DND-41 (cell line): ENCODE measurements at regions not wholly inside any gene's neighbourhood (a gene's known extent, or its start where the extent isn't known, plus 50 kb on each side); places are given as distances from the start of the nearest gene placed in this dataset.

Experiments used
- ATAC-seq: fragments of 200-7000 bp; cut with Tn5 transposase; 3 replicates; pipeline ENCODE4 v1.9.1; 2021; ENCODE audit warnings: low read depth; ENCODE audit not compliant: insufficient read depth
- DNase-seq: peaks from one replicate; pipeline ENCODE4 v3.0.0-alpha.2; 2020
- H2AFZ ChIP-seq: 2 replicates; pipeline ENCODE4 v1.6.0; 2012; ENCODE audit warnings: low read depth, low read length
- H3K27ac ChIP-seq: 2 replicates; pipeline ENCODE4 v1.5.1; 2012; ENCODE audit warnings: low read length, inconsistent platforms
- H3K27me3 ChIP-seq: fragments of 200-600 bp; sonication (generic); 2 replicates; pipeline ENCODE4 v1.6.0; 2012; ENCODE audit warnings: low read length, mild to moderate bottlenecking, inconsistent platforms; ENCODE audit not compliant: insufficient read depth, poor library complexity
- H3K36me3 ChIP-seq: 2 replicates; pipeline ENCODE4 v1.5.1; 2012; ENCODE audit warnings: low read length, inconsistent platforms; ENCODE audit not compliant: insufficient read depth
- H3K4me1 ChIP-seq: 2 replicates; pipeline ENCODE4 v1.5.1; 2012; ENCODE audit warnings: mild to moderate bottlenecking, low read length; ENCODE audit not compliant: insufficient read depth
- H3K4me2 ChIP-seq: 2 replicates; pipeline ENCODE4 v1.6.0; 2012; ENCODE audit warnings: mild to moderate bottlenecking, moderate library complexity, low read length, inconsistent platforms; ENCODE audit not compliant: insufficient read depth
- H3K4me3 ChIP-seq, 2 experiments: fragments of 200-600 bp in 1 of 2; shearing (Covaris generic) in 1 of 2; 2 replicates each; pipeline ENCODE4 v1.5.1; 2012 to 2016; ENCODE audit warnings: inconsistent platforms in 2 of 2, low read length in 2 of 2, mild to moderate bottlenecking in 2 of 2, low read depth in 1 of 2, moderate library complexity in 1 of 2
- H3K79me2 ChIP-seq: 2 replicates; pipeline ENCODE4 v1.6.0; 2012; ENCODE audit warnings: low read length, inconsistent platforms; ENCODE audit not compliant: insufficient read depth
- H3K9ac ChIP-seq: 2 replicates; pipeline ENCODE4 v1.6.0; 2012; ENCODE audit warnings: low read depth, mild to moderate bottlenecking, inconsistent platforms, low read length, moderate library complexity
- H3K9me3 ChIP-seq: 2 replicates; pipeline ENCODE4 v1.5.1; 2012; ENCODE audit warnings: low read length, moderate library complexity, mild to moderate bottlenecking, inconsistent platforms; ENCODE audit not compliant: insufficient read depth, severe bottlenecking
- H4K20me1 ChIP-seq: 2 replicates; pipeline ENCODE4 v1.6.0; 2012; ENCODE audit warnings: low read length; ENCODE audit not compliant: insufficient read depth
- EZH2 ChIP-seq: IDR thresholded peaks from 3 replicates; pipeline ENCODE4 v1.6.1; 2012; ENCODE audit warnings: borderline replicate concordance, low read depth, mild to moderate bottlenecking, moderate library complexity, low read length, inconsistent platforms; ENCODE audit not compliant: severe bottlenecking
- TF ChIP-seq, protein P1 (sequence below): IDR thresholded peaks from 2 replicates; pipeline ENCODE4 v1.5.1; 2012; ENCODE audit warnings: borderline replicate concordance, low read length, moderate library complexity, mild to moderate bottlenecking; ENCODE audit not compliant: poor library complexity, severe bottlenecking; ENCODE audit errors: extremely low read depth

DNA sequence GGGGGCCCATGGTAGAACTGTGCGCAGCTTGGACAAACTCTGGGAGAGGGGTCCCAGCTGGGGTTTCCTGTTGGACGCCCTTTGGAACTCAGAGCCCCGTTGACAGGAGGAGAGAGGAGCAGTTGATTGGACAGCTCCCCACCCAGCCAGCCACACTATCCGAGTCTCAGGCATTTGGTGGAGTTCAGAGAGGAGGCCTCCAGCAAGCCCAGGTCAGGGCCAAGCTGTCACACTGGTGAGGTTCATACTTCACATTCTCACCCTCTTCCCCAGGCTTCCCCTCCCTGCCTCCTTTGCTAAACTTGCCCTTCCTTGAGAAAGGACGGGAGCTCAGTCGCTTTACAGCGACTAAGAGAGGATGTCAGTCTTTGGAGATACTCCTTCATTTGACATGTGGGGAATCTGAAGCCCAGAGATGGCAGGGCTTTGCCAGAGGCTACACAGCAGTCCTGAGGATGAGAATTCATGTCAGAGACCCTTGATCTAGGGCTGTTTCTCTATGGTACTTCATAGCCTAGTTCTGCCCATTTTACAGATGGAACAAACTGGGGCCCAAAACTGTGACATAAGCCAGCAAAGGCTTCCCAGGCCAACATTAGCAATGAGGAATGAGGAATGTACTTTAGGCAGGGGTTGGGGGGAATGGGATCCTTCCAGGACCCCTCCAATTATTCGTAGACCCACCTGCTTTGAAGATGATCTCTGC is 142.2 kb downstream of the SMAD6 start:
- no peak for ATAC-seq

DNA sequence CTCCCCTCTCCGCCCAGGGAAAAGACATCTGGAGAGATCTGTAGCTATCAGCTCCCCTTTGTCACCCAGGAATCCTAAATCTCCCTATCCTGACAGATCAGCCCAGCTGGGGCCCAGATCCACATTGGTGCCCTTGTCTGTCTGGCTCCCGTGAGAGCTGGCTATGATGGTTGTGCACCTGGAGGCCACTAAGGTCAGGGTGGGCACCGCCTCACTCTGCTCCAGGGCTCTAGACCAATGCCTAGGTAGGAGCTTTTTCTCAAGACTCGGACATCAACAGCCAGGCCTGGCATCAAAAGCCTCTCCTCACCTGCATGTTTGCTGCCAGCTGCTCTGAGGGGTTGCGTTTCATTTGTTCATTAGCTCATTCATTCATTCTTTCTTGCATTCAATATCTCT is 142.7 kb downstream of the SMAD6 start:
- H3K9me3 ChIP-seq: no peaks in the 10 kb centered on the region
- peaks cover 3% of the 10 kb centered on the region; the same call in 1 of the 2 replicates for H3K4me1 ChIP-seq
- no peaks in the 10 kb centered on the region for H3K79me2 ChIP-seq
- H3K9ac ChIP-seq: no peak overlapping the region
- DNase-seq: no peak
- no peak overlapping the region for H2AFZ ChIP-seq
- H3K4me3 ChIP-seq: no peak overlapping the region
- H3K36me3 ChIP-seq: no peaks in the 10 kb centered on the region
- no peaks in the 10 kb centered on the region; the same call in 1 of the 2 replicates for H4K20me1 ChIP-seq
- TF ChIP-seq, protein P1, sequence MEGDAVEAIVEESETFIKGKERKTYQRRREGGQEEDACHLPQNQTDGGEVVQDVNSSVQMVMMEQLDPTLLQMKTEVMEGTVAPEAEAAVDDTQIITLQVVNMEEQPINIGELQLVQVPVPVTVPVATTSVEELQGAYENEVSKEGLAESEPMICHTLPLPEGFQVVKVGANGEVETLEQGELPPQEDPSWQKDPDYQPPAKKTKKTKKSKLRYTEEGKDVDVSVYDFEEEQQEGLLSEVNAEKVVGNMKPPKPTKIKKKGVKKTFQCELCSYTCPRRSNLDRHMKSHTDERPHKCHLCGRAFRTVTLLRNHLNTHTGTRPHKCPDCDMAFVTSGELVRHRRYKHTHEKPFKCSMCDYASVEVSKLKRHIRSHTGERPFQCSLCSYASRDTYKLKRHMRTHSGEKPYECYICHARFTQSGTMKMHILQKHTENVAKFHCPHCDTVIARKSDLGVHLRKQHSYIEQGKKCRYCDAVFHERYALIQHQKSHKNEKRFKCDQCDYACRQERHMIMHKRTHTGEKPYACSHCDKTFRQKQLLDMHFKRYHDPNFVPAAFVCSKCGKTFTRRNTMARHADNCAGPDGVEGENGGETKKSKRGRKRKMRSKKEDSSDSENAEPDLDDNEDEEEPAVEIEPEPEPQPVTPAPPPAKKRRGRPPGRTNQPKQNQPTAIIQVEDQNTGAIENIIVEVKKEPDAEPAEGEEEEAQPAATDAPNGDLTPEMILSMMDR: no peak
- TF ChIP-seq EZH2: no peak
- peaks cover 36% of the 10 kb centered on the region for H3K27me3 ChIP-seq
- no peak overlapping the region for H3K27ac ChIP-seq
- ATAC-seq: no peak
- no peak overlapping the region for H3K4me2 ChIP-seq

More for the DNA sequence above, 142.2 kb downstream of the SMAD6 start:
- Histone ChIP-seq H2AFZ (no peak overlapping the region), H3K9me3 (no peaks in the 10 kb centered on the region), H3K4me1 (peaks cover 3% of the 10 kb centered on the region; the same call in 1 of the 2 replicates), H3K27ac (no peak overlapping the region), H3K9ac (no peak overlapping the region), H3K4me3 (no peak overlapping the region), H3K27me3 (peaks cover 36% of the 10 kb centered on the region), H4K20me1 (no peaks in the 10 kb centered on the region; the same call in 1 of the 2 replicates), H3K4me2 (no peak overlapping the region), H3K36me3 (no peaks in the 10 kb centered on the region), H3K79me2 (no peaks in the 10 kb centered on the region)
- no peak for DNase-seq
- TF ChIP-seq EZH2: no peak
- TF ChIP-seq, protein P1: no peak

DNA sequence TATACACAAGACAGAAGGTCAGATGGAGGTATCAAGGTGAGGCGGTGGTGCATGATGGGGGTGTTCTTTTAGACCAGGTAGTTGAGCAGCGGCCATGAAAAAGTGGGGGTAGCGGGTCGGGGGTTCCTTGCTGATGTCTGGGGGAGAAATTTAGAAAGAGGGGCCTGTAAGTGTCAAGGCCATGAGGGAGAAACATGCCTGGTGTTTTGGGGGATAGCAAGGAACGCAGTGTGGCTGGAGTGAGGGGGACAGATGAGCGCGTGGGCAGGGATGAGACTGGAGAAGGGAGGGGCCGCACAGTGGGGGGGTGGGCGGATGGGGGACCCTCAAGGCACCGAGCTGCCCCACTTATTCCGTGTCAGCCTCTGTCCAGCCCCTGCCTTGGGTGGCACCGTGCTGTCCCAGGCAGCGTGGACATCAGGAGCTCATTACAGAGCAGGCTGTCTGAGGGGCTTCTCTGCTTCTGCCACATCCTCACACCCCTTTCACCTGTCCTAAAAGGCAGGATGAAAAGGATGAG is 143.3 kb downstream of the SMAD6 start:
- Histone ChIP-seq H2AFZ (no peak overlapping the region), H3K36me3 (no peaks in the 10 kb centered on the region), H4K20me1 (no peaks in the 10 kb centered on the region; the same call in 1 of the 2 replicates), H3K9me3 (no peaks in the 10 kb centered on the region), H3K79me2 (no peaks in the 10 kb centered on the region), H3K27me3 (peaks cover 36% of the 10 kb centered on the region), H3K27ac (no peak overlapping the region), H3K4me1 (peaks cover 3% of the 10 kb centered on the region; the same call in 1 of the 2 replicates), H3K9ac (no peak overlapping the region), H3K4me2 (no peak overlapping the region), H3K4me3 (no peak overlapping the region)
- ATAC-seq: no peak
- DNase-seq: no peak
- TF ChIP-seq, protein P1: no peak
- no peak for TF ChIP-seq EZH2
